Suprapubic skin (tissue), 4 donors: ENCODE measurements at regions not wholly inside any gene's neighbourhood (a gene's known extent, or its start where the extent isn't known, plus 50 kb on each side); places are given as distances from the start of the nearest gene placed in this dataset.

ENCODE experiments used
- DNase-seq, 2 donors: peaks; one replicate each; pipeline ENCODE4 v3.0.0-alpha.2; 2019; ENCODE audit warnings: low spot score in 2 of 2
- H3K27ac ChIP-seq: fragments of 200-600 bp; sonication (generic); one replicate; pipeline ENCODE4 v1.5.1; 2019
- H3K27me3 ChIP-seq: fragments of 200-600 bp; sonication (generic); one replicate; pipeline ENCODE4 v1.5.1; 2019
- H3K36me3 ChIP-seq: fragments of 200-600 bp; sonication (generic); one replicate; pipeline ENCODE4 v1.5.1; 2019
- H3K4me1 ChIP-seq: fragments of 200-600 bp; sonication (generic); one replicate; pipeline ENCODE4 v1.5.1; 2019
- H3K4me3 ChIP-seq: fragments of 200-600 bp; sonication (generic); one replicate; pipeline ENCODE4 v1.5.1; 2019; ENCODE audit warnings: mild to moderate bottlenecking
- H3K9me3 ChIP-seq: fragments of 200-600 bp; sonication (generic); one replicate; pipeline ENCODE4 v1.5.1; 2019
- CTCF ChIP-seq, 2 donors: fragments of 200-600 bp in 1 of 2; fragments of 450-650 bp in 1 of 2; sonication (generic) in 1 of 2; IDR thresholded peaks; one replicate each; pipeline ENCODE4 v1.5.1; 2016 to 2019; ENCODE audit warnings: antibody characterized with exemption in 2 of 2, mild to moderate bottlenecking in 1 of 2, moderate library complexity in 1 of 2
- EP300 ChIP-seq: sonication (generic); formaldehyde crosslinking; IDR thresholded peaks from one replicate; pipeline ENCODE4 v1.6.1; 2017; ENCODE audit warnings: antibody characterized with exemption
- POLR2A ChIP-seq, 2 donors: fragments of 450-650 bp; IDR thresholded peaks; one replicate each; pipeline ENCODE4 v1.6.1; 2017; ENCODE audit warnings: antibody characterized with exemption in 2 of 2, mild to moderate bottlenecking in 2 of 2, moderate library complexity in 2 of 2
- POLR2AphosphoS5 ChIP-seq, 3 donors: sonication (generic); formaldehyde crosslinking; IDR thresholded peaks; one replicate each; pipeline ENCODE4 v1.6.1; 2017; ENCODE audit warnings: antibody characterized with exemption in 3 of 3
- WGBS: methylation state at CpG from one replicate; pipeline ENCODE4 v1.1.5; 2018; 5-methylcytosine and 5-hydroxymethylcytosine counted together

DNA sequence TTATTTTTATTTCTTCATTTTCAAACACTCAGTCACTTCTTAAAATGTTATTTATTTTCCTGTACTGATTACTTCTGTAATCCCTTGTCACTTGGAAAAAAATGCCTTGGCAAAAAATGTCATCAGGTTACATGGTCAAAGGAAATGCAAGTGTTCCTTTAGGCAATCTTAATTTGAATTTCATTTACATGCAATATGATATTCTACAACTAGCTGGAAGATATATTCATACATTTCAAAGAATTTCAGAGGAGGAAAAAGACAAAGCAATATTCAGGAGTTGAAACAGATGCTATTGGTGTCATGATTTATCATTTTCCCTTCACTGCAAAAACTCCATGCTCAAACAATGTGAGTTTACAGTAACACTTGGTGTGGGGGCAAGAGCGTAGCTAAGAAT, 1316.6 kb downstream of the FSTL5 start:
- no peak overlapping the region for H3K4me3 ChIP-seq
- no peaks in the 10 kb centered on the region for H3K36me3 ChIP-seq
- no peaks in the 10 kb centered on the region for H3K27me3 ChIP-seq
- H3K4me1 ChIP-seq = no peaks in the 10 kb centered on the region
- H3K9me3 ChIP-seq = no peaks in the 10 kb centered on the region
- H3K27ac ChIP-seq = no peak overlapping the region
- TF ChIP-seq EP300 (no peak), POLR2AphosphoS5 (IDR thresholded peaks at IDR 0.05) (no peak), CTCF (IDR thresholded peaks at IDR 0.05) (no peak), POLR2A (IDR thresholded peaks at IDR 0.05) (no peak)
- no peak for DNase-seq
- 80% methylated on average over 1 of the region's 1 CpG for WGBS

GRCh38 chr4:160848489-160848888, 1315.3 kb downstream of the FSTL5 start:
- TF ChIP-seq POLR2AphosphoS5 (IDR thresholded peaks at IDR 0.05) = no peak
- TF ChIP-seq CTCF (IDR thresholded peaks at IDR 0.05) = no peak
- no peak for TF ChIP-seq POLR2A (IDR thresholded peaks at IDR 0.05)
- TF ChIP-seq EP300 = no peak
- Histone ChIP-seq H3K4me3 (no peak overlapping the region), H3K36me3 (no peaks in the 10 kb centered on the region), H3K27ac (no peak overlapping the region), H3K9me3 (no peaks in the 10 kb centered on the region), H3K4me1 (no peaks in the 10 kb centered on the region), H3K27me3 (no peaks in the 10 kb centered on the region)
- no peak for DNase-seq
- 63% methylated on average over 4 of the region's 4 CpGs for WGBS

DNA sequence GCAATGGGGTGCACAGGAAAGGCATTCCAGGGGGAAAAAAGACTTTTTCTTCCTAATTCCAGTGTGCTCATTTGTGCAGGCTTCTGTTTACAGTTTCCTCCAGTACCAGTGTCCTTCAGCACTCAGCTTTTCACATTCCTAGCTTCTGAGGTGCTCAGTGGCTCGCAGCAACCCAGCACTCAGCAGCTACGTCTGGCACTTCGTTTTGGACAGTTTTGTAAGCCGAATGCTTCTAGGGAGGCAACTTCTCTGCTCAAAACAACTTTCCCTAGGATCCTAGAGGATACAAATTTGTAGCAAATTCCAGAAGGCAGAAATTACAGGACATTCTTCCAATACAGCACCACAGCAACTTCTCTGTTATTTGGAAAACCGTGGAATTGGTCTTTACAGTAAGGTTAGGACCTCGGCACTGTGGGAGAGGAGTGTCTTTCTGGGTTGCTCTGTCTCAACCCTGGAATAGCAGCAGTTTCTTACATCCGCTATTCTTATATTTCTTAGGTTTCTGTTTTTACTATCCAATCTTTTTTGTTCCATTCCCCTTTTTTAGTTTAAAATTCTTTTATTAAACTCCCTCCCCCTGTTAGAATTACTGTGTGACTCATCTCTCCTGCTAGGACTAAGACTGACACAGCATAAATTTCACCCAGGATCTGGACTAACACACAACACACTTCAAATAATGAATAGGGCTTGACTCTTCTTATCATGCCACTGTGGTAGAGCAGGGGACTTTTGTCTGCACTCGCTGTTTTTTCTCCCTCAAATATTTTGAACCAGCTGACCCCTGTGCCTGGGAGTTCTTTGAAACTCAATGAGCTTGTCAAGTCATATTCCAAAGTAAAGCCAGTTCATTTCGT, 1314.7 kb downstream of the FSTL5 start:
- DNase-seq = no peak
- WGBS = 75% methylated on average over 9 of the region's 9 CpGs

DNA sequence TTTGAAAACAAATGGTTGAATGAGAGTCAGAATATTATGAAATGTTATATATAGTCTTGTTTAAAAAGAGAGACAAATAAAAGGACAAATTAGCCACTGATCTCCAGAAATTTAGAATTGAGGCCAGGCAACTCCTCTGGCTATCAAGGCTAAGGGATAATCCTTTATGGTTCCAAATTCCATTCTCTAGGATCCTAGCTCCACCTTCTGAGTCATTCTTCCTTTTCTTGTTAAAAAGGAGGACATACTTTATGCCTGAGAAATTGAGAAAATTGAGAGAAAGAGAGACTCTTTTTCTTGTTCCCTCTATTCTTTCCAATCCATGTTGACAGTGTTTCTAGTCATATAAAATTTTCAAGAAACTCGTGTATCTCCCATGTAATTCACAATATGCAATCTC, 1299.5 kb downstream of the FSTL5 start:
- 74% methylated on average over 1 of the region's 1 CpG for WGBS
- Histone ChIP-seq H3K4me1 (no peaks in the 10 kb centered on the region), H3K36me3 (no peaks in the 10 kb centered on the region), H3K27me3 (no peaks in the 10 kb centered on the region), H3K9me3 (no peaks in the 10 kb centered on the region), H3K4me3 (no peak overlapping the region), H3K27ac (no peak overlapping the region)
- TF ChIP-seq EP300 (no peak), POLR2AphosphoS5 (IDR thresholded peaks at IDR 0.05) (no peak), CTCF (IDR thresholded peaks at IDR 0.05) (no peak), POLR2A (IDR thresholded peaks at IDR 0.05) (no peak)
- DNase-seq = no peak

More for the DNA sequence above, 1314.7 kb downstream of the FSTL5 start:
- H3K4me1 ChIP-seq = no peaks in the 10 kb centered on the region
- H3K36me3 ChIP-seq = no peaks in the 10 kb centered on the region
- no peak overlapping the region for H3K4me3 ChIP-seq
- no peaks in the 10 kb centered on the region for H3K9me3 ChIP-seq
- TF ChIP-seq POLR2AphosphoS5 (IDR thresholded peaks at IDR 0.05) = no peak
- TF ChIP-seq EP300 = no peak
- no peak for TF ChIP-seq POLR2A (IDR thresholded peaks at IDR 0.05)
- TF ChIP-seq CTCF (IDR thresholded peaks at IDR 0.05) = no peak
- H3K27me3 ChIP-seq = no peaks in the 10 kb centered on the region
- no peak overlapping the region for H3K27ac ChIP-seq

DNA sequence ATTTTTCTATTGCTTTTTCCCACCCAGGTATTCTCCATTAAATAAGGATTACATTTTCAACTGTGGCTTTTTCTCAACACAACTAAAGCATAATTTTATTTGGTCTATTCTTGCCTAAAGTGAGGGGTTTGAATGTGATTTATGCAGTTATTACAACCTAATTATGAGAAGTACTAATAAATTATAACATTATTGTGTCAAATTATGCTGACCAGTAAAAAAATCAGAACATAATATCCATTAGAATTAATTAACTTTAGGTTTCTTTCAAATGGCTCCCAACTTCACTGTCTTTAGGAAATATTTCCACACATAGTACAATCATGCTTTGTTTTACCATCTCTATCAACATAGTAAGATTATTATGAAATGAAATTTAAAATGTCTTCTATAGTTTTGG, 1293.9 kb downstream of the FSTL5 start:
- DNase-seq = no peak
- Histone ChIP-seq H3K4me1 (no peaks in the 10 kb centered on the region), H3K36me3 (no peaks in the 10 kb centered on the region), H3K4me3 (no peak overlapping the region), H3K9me3 (no peaks in the 10 kb centered on the region), H3K27ac (no peak overlapping the region), H3K27me3 (no peaks in the 10 kb centered on the region)
- TF ChIP-seq POLR2AphosphoS5 (IDR thresholded peaks at IDR 0.05) (no peak), POLR2A (IDR thresholded peaks at IDR 0.05) (no peak)
